CD1c-positive myeloid dendritic cell (primary cell): ENCODE measurements at regions not wholly inside any gene's neighbourhood (a gene's known extent, or its start where the extent isn't known, plus 50 kb on each side); places are given as distances from the start of the nearest gene placed in this dataset.
"Not testable (repeated sequence)": the region's sequence is repeated elsewhere in the genome, so short reads cannot be mapped to it uniquely, and the experiment has no call there.

Source experiments
- DNase-seq: peaks from one replicate; pipeline ENCODE4 v3.0.0-alpha.2; 2016; ENCODE audit errors: extremely low spot score

GRCh38 chr7:1342090-1342640, 109.5 kb downstream of the UNCX start:
- no peak for DNase-seq

DNA sequence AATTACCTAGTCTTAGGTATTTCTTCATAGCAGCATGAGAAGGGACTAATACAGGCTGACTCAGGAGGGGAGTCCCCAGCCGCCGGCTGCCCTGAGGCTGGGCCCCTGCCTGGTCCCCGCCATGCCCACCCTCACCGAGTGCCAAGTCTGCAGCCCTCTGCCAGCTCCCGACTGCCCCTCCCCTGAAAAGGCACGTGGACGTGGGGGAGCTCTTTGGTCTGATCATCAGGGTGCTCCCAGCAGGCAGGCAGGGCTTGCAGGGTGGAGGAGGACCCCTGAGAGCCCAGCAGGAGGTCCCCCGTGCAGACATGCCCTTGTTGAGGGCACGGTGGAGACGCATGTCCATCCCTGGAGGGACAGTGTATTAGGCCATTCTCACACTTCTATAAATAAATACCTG, 110.9 kb downstream of the UNCX start:
- DNase-seq = no peak

GRCh38 chr7:1344421-1344820, 111.7 kb downstream of the UNCX start:
- no peak for DNase-seq

- no peak for DNase-seq
Measured at GRCh38 chr7:1344981-1345701, 112.5 kb downstream of the UNCX start.

GRCh38 chr7:1345796-1346755, 113.2 kb downstream of the MICALL2 start:
- DNase-seq = no peak

GRCh38 chr7:1346851-1347250, 112.4 kb downstream of the MICALL2 start:
- DNase-seq = no peak

- no peak for DNase-seq
Measured at GRCh38 chr7:1348096-1348822, 111.0 kb downstream of the MICALL2 start.

DNA sequence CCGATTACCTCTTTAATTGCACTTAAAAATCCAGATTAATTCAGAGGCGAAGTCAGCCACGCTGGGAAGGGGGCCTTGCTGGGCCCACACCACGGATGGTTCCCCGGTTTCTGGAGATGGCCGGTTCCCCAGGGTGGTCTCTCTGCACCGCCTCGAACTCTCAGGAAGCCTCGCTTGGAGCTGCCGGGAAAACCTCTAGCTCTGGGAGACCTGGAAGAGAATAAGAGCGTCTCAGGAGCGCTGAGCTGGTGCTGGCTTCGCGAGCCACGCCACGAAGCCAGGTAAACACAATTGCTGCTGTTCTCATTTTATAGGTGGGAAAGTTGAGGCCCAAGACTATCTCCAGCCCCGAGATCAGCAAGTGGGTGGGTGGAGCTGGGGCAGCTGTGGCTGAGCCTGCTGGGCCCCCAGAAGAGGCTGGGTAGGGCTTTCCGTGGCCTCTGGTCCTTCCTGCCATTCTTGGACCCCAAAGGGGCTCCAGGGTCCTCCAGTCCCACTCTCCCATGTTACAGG, 110.4 kb downstream of the MICALL2 start:
- no peak for DNase-seq

- no peak for DNase-seq
Measured at GRCh38 chr7:1349351-1349761, 109.9 kb downstream of the MICALL2 start.

DNA sequence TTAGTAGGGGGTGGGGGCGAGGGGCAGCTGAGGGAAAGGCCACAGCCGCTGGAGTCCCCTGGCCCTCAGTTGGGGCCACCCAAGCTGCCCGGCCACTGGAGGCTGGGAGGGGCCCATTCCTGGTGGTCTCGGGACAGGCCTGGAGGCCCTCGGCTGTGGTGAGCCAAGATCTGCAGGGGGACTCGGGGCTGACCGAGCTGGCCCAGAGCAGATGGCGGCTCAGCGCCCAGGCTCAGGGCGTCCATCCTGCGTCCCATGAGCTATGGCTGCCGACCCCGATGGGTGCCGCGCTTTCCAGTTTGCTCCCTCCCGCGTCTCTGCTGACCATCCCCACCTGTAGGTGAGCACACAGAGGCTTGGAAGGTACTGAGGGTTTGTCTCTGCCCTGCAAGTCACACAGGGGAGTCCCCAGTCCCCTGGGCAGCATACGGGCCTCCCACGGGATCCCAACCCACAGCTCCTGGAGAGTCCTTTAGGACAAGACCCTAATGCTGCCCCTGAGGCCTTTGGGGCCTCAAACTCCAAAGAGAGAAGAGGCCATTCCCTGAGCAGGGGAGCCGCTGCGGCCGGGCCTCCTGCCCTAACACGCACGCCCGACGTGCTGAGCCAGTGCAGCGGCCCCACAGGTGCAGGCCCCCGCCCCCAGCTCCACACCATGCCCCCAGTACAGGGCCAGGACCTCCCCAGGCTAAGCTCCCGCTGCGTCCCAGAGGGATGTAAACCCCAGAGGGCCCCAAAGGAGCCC, 107.2 kb downstream of the MICALL2 start:
- no peak for DNase-seq

- no peak for DNase-seq
Measured at GRCh38 chr7:1352656-1353271, 106.5 kb downstream of the MICALL2 start.

DNA sequence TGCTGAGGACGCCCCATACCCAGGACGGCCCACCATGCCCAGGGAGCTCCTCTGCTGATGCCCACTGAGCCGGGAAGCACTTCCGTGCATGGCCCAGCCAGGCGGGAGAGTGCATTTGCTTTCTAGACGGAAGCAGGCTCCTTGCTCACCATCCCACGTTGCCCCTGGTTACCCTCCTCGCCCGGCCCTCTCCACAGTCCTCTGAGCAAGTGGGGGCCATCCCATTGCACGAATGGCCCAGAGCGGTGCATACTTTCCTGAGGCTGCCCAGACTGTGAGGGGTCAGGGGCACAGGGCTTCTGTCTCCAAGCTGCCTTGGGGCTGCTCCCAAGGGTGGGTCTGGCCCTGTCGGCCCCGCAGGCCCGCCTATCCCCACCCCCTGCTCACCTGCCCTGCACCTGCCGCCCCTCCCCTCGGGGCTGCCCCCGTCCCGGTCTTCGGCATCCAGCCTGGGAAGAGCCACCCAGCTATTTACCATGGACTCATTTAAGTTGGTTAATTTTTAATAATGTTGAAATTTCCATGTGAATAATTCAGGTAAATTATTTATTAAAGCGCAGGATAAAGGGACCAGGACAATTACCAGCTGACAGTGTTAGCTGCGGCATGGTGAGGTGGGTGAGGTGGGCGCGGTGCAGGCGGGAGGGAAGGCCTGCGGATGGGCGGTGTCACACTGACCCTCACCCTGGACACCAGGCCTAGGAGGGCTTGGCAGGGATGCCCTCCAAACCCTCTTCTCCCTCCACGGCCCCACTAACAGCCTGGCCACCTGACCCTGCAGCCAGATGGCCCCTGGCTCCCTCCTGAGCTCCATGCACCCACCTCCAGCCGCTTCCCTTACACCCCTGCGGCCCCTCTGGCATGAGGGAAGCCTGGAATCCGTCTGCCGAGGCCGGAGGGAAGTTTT, 104.4 kb downstream of the MICALL2 start:
- no peak for DNase-seq

GRCh38 chr7:1355568-1356340, 103.5 kb downstream of the MICALL2 start:
- DNase-seq = no peak

GRCh38 chr7:1356853-1357252, 102.4 kb downstream of the MICALL2 start:
- DNase-seq = not testable (repeated sequence)

- DNase-seq = not testable (repeated sequence)
Measured at GRCh38 chr7:1357260-1357600, 102.0 kb downstream of the MICALL2 start.

DNA sequence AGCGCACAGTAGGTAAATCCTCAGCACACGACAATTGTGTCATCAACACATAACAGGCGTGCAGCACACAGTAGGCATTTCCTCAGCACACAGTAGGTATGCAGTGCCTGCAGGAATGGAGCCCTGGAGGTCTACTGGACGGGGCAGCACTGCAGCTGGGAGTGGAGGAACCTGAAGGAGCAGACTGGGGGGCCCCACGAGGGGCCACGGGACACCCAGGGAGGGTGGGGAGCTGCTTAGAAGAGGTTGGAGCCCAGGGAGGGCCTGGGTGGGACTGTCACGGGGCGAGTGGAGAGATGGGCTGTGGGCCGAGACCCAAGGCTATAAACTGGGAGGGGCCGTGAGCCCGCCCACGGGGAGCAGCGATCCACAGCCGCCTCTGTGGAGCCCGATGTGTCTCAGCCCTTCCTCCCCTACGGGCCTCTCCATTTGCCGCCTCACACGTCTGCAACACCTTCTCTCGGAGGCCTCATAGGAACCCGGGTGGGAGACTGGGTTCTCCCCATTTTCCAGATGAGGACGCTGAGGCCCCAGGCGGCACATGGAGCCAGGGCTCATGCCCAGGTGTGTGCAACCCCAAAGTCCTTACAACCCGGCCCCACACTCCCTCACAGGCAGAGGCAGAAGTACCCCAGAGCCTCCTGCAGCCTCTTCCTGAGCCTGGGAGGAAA, 101.5 kb downstream of the MICALL2 start:
- no peak for DNase-seq

DNA sequence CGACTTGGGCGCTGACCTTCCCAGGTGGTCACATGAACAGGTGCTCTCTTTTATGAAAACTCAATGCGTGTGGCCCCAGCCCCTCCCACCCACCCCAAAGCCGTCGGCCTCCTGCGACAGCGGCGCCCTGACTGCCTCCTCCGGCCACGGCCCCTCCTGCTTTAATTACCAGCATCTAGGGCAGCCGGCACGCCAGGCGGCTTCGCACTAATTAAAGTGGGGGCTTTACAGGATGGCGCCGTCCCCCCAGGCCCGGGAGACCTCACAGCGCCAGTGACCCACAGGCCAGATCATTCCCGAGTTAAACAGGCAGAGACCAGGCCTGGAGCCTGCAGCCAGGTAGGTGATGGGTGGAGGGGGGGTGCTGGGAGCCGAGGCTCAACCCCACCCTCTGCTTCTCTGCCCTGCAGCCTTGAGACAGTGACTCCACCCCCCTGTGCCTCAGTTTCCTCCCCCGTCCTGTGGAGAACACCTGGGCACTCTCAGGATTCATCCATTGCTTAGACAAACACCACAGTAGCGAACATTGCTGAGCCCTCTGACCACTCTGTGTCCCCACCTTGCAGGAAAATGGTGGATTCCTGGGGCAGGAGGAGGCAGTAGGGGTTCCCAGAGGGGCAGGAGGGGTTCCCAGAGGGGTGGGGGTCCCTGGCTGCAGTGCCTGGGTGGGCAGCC, 100.8 kb downstream of the MICALL2 start:
- no peak for DNase-seq

- no peak for DNase-seq
Measured at GRCh38 chr7:1359051-1359400, 100.2 kb downstream of the MICALL2 start.
